ENCODE measurements at regions not wholly inside any gene's neighbourhood (a gene's known extent, or its start where the extent isn't known, plus 50 kb on each side); places are given as distances from the start of the nearest gene placed in this dataset.

DNA sequence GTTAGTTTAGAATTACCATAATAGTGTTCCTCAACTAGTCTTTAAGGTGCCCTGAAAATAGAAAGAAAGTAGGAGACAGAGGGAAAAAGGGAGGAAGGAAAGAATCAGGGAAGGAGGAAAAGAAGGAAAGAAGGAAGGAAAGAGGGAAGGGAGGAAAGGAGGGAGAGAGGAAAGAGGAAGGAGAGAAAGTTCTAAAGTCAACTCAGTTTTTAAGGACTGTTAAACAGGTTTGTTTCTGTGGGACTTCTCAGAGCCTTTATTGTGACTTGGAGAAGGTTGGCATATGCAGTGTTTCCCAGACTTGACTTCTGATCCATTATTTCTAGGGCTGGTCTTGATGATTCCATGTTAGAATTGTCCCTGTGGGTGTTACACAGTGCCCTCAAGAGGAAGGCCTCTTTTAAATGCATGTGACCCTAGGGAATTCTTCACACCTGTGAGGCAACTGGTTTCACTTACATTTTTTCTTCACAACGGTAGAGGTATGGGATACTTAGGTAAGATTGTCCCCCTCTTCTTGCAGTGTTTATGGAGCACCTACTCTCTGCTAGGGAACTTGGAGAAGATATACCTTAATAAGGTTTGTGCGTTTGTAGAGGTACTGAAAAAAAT lies 132.7 kb upstream of the GMDS start:
- no peaks in the 10 kb centered on the region for H3K27me3 ChIP-seq (ENCODE audit: insufficient read depth, low read length, poor library complexity, severe bottlenecking)
- POLR2A ChIA-PET, result no interaction called here
- H3K4me3 ChIP-seq (ENCODE audit: low read length), result no peak overlapping the region
- H3K36me3 ChIP-seq (ENCODE audit: insufficient read depth, low read length), result no peaks in the 10 kb centered on the region
- CTCF ChIA-PET, result no interaction called here
- H3K36me3 Mint-ChIP-seq, result peaks cover 0 to 9% (median 0%) of the 10 kb centered on the region in 3 donors
- no peak overlapping the region for H3K27ac Mint-ChIP-seq
- no peak for DNase-seq
- no peaks in the 10 kb centered on the region for H3K4me1 ChIP-seq (ENCODE audit: insufficient read depth, low read length)
- no peak overlapping the region for H3K4me3 Mint-ChIP-seq
- no peak overlapping the region for H3K27ac ChIP-seq (ENCODE audit: low read depth, low read length)
- no peaks in the 10 kb centered on the region for H3K9me3 Mint-ChIP-seq
- H3K27me3 Mint-ChIP-seq, result no peaks in the 10 kb centered on the region
- no peaks in the 10 kb centered on the region for H3K9me3 ChIP-seq (ENCODE audit: low read length)
- H3K4me1 Mint-ChIP-seq, result no peaks in the 10 kb centered on the region

- POLR2A ChIA-PET, result no interaction called here
- Histone ChIP-seq H3K4me3 (ENCODE audit: low read length) (no peak overlapping the region), H3K27me3 (ENCODE audit: insufficient read depth, low read length, poor library complexity, severe bottlenecking) (no peaks in the 10 kb centered on the region), H3K36me3 (ENCODE audit: insufficient read depth, low read length) (no peaks in the 10 kb centered on the region), H3K27ac (ENCODE audit: low read depth, low read length) (no peak overlapping the region), H3K9me3 (ENCODE audit: low read length) (no peaks in the 10 kb centered on the region), H3K4me1 (ENCODE audit: insufficient read depth, low read length) (no peaks in the 10 kb centered on the region)
- no peak overlapping the region for H3K27ac Mint-ChIP-seq
- no peaks in the 10 kb centered on the region for H3K9me3 Mint-ChIP-seq
- no peak for DNase-seq
- no peaks in the 10 kb centered on the region for H3K4me1 Mint-ChIP-seq
- no peaks in the 10 kb centered on the region for H3K27me3 Mint-ChIP-seq
- H3K4me3 Mint-ChIP-seq, result no peak overlapping the region
- CTCF ChIA-PET, result no interaction called here
- peaks cover 0 to 9% (median 0%) of the 10 kb centered on the region in 3 donors for H3K36me3 Mint-ChIP-seq
Measured at GRCh38 chr6:2376429-2377355, 131.3 kb upstream of the GMDS start.

- no peaks in the 10 kb centered on the region for H3K4me1 ChIP-seq (ENCODE audit: insufficient read depth, low read length)
- ChIA-PET POLR2A (no interaction called here), CTCF (no interaction called here)
- no peak overlapping the region for H3K4me3 ChIP-seq (ENCODE audit: low read length)
- H3K27ac Mint-ChIP-seq, result no peak overlapping the region
- no peaks in the 10 kb centered on the region for H3K27me3 ChIP-seq (ENCODE audit: insufficient read depth, low read length, poor library complexity, severe bottlenecking)
- H3K36me3 Mint-ChIP-seq, result peaks cover 0 to 9% (median 0%) of the 10 kb centered on the region in 3 donors
- H3K9me3 Mint-ChIP-seq, result no peaks in the 10 kb centered on the region
- no peak overlapping the region for H3K4me3 Mint-ChIP-seq
- no peaks in the 10 kb centered on the region for H3K27me3 Mint-ChIP-seq
- no peak for DNase-seq
- no peaks in the 10 kb centered on the region for H3K4me1 Mint-ChIP-seq
- H3K27ac ChIP-seq (ENCODE audit: low read depth, low read length), result no peak overlapping the region
- no peaks in the 10 kb centered on the region for H3K9me3 ChIP-seq (ENCODE audit: low read length)
- no peaks in the 10 kb centered on the region for H3K36me3 ChIP-seq (ENCODE audit: insufficient read depth, low read length)
Measured at GRCh38 chr6:2375443-2375842, 130.0 kb upstream of the GMDS start.

DNA sequence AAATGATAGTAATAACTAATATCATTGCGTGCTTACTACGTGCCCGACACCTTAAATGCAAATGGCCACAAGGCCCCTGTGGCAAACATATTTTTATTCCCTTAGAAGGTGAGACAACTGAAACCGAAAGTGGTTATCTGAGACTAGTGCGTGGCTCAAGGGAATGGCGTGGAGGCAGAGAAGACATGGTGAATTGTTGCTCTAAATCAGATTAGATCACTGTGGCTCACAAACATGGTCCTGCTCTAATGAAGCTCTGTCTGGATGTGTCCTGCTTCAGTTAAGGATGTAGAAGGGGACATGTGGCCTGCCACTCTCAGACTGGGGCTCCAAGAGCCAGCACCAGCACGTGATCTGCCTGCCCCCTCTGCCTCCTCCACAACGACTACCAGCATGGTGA lies 124.2 kb upstream of the GMDS start:
- peaks cover 0 to 2% (median 0%) of the 10 kb centered on the region in 5 donors for H3K9me3 Mint-ChIP-seq
- H3K4me3 ChIP-seq (ENCODE audit: low read length), result no peak overlapping the region
- no peaks in the 10 kb centered on the region for H3K27me3 ChIP-seq (ENCODE audit: insufficient read depth, low read length, poor library complexity, severe bottlenecking)
- H3K27ac ChIP-seq (ENCODE audit: low read depth, low read length), result no peak overlapping the region
- DNase-seq, result no peak
- H3K4me3 Mint-ChIP-seq, result peak overlapping the region in 1 of 7 donors; percentile 9
- H3K27ac Mint-ChIP-seq, result no peak overlapping the region
- H3K27me3 Mint-ChIP-seq, result no peaks in the 10 kb centered on the region
- CTCF ChIA-PET, result no interaction called here
- H3K4me1 ChIP-seq (ENCODE audit: insufficient read depth, low read length), result no peaks in the 10 kb centered on the region
- POLR2A ChIA-PET, result no interaction called here
- H3K4me1 Mint-ChIP-seq, result peaks cover 0 to 6% (median 0%) of the 10 kb centered on the region in 3 donors
- H3K36me3 Mint-ChIP-seq, result peaks cover 0 to 2% (median 0%) of the 10 kb centered on the region in 3 donors
- no peaks in the 10 kb centered on the region for H3K9me3 ChIP-seq (ENCODE audit: low read length)
- no peaks in the 10 kb centered on the region for H3K36me3 ChIP-seq (ENCODE audit: insufficient read depth, low read length)

GRCh38 chr6:2363211-2363610 lies 117.8 kb upstream of the GMDS start:
- no peaks in the 10 kb centered on the region for H3K27me3 Mint-ChIP-seq
- POLR2A ChIA-PET, result no interaction called here

GRCh38 chr6:2361195-2361594 lies 115.8 kb upstream of the GMDS start:
- CTCF ChIA-PET, result no interaction called here
- Mint-ChIP-seq H3K9me3 (no peaks in the 10 kb centered on the region), H3K4me1 (no peaks in the 10 kb centered on the region), H3K27me3 (no peaks in the 10 kb centered on the region), H3K36me3 (peaks cover 3 to 22% (median 8%) of the 10 kb centered on the region in 3 donors), H3K4me3 (no peak overlapping the region), H3K27ac (no peak overlapping the region)
- POLR2A ChIA-PET, result no interaction called here
- no peaks in the 10 kb centered on the region for H3K4me1 ChIP-seq (ENCODE audit: insufficient read depth, low read length)
- no peak overlapping the region for H3K27ac ChIP-seq (ENCODE audit: low read depth, low read length)
- H3K9me3 ChIP-seq (ENCODE audit: low read length), result no peaks in the 10 kb centered on the region
- no peak overlapping the region for H3K4me3 ChIP-seq (ENCODE audit: low read length)
- H3K36me3 ChIP-seq (ENCODE audit: insufficient read depth, low read length), result no peaks in the 10 kb centered on the region
- no peak for DNase-seq
- no peaks in the 10 kb centered on the region for H3K27me3 ChIP-seq (ENCODE audit: insufficient read depth, low read length, poor library complexity, severe bottlenecking)

More at GRCh38 chr6:2363211-2363610, 117.8 kb upstream of the GMDS start:
- Histone ChIP-seq H3K27ac (ENCODE audit: low read depth, low read length) (no peak overlapping the region), H3K36me3 (ENCODE audit: insufficient read depth, low read length) (no peaks in the 10 kb centered on the region), H3K4me3 (ENCODE audit: low read length) (no peak overlapping the region), H3K4me1 (ENCODE audit: insufficient read depth, low read length) (no peaks in the 10 kb centered on the region), H3K9me3 (ENCODE audit: low read length) (no peaks in the 10 kb centered on the region), H3K27me3 (ENCODE audit: insufficient read depth, low read length, poor library complexity, severe bottlenecking) (no peaks in the 10 kb centered on the region)
- no peak for DNase-seq
- CTCF ChIA-PET, result no interaction called here
- peaks cover 3 to 20% (median 8%) of the 10 kb centered on the region in 3 donors for H3K36me3 Mint-ChIP-seq
- no peak overlapping the region for H3K4me3 Mint-ChIP-seq
- no peaks in the 10 kb centered on the region for H3K9me3 Mint-ChIP-seq
- H3K4me1 Mint-ChIP-seq, result no peaks in the 10 kb centered on the region
- H3K27ac Mint-ChIP-seq, result no peak overlapping the region

GRCh38 chr6:2360716-2361115 lies 115.3 kb upstream of the GMDS start:
- ChIA-PET POLR2A (no interaction called here), CTCF (no interaction called here)
- H3K9me3 ChIP-seq (ENCODE audit: low read length), result no peaks in the 10 kb centered on the region
- no peak for DNase-seq
- H3K9me3 Mint-ChIP-seq, result no peaks in the 10 kb centered on the region
- H3K27ac ChIP-seq (ENCODE audit: low read depth, low read length), result no peak overlapping the region
- no peak overlapping the region for H3K4me3 Mint-ChIP-seq
- no peaks in the 10 kb centered on the region for H3K4me1 ChIP-seq (ENCODE audit: insufficient read depth, low read length)
- no peaks in the 10 kb centered on the region for H3K36me3 ChIP-seq (ENCODE audit: insufficient read depth, low read length)
- H3K4me1 Mint-ChIP-seq, result no peaks in the 10 kb centered on the region
- H3K27me3 ChIP-seq (ENCODE audit: insufficient read depth, low read length, poor library complexity, severe bottlenecking), result no peaks in the 10 kb centered on the region
- H3K27me3 Mint-ChIP-seq, result no peaks in the 10 kb centered on the region
- H3K36me3 Mint-ChIP-seq, result peaks cover 3 to 22% (median 8%) of the 10 kb centered on the region in 3 donors
- H3K4me3 ChIP-seq (ENCODE audit: low read length), result no peak overlapping the region
- H3K27ac Mint-ChIP-seq, result no peak overlapping the region

- Histone ChIP-seq H3K27ac (ENCODE audit: low read depth, low read length) (no peak overlapping the region), H3K4me1 (ENCODE audit: insufficient read depth, low read length) (no peaks in the 10 kb centered on the region), H3K36me3 (ENCODE audit: insufficient read depth, low read length) (no peaks in the 10 kb centered on the region), H3K9me3 (ENCODE audit: low read length) (no peaks in the 10 kb centered on the region), H3K4me3 (ENCODE audit: low read length) (no peak overlapping the region), H3K27me3 (ENCODE audit: insufficient read depth, low read length, poor library complexity, severe bottlenecking) (no peaks in the 10 kb centered on the region)
- Mint-ChIP-seq H3K4me3 (no peak overlapping the region), H3K9me3 (no peaks in the 10 kb centered on the region), H3K36me3 (peaks cover 1 to 22% (median 8%) of the 10 kb centered on the region in 3 donors), H3K27me3 (no peaks in the 10 kb centered on the region), H3K4me1 (no peaks in the 10 kb centered on the region), H3K27ac (no peak overlapping the region)
- POLR2A ChIA-PET, result no interaction called here
- DNase-seq, result no peak
- CTCF ChIA-PET, result no interaction called here
Measured at GRCh38 chr6:2360126-2360525, 114.7 kb upstream of the GMDS start.

Measured in CD8-positive, alpha-beta memory T cell (primary cell).